Muscle of back (tissue), 3 donors: ENCODE measurements at regions not wholly inside any gene's neighbourhood (a gene's known extent, or its start where the extent isn't known, plus 50 kb on each side); places are given as distances from the start of the nearest gene placed in this dataset.

Experiments
- DNase-seq, 3 donors: peaks; one replicate each; pipeline versions ENCODE4 v3.0.0 to v3.0.0-alpha.2; 2013

- peak in 1 of 3 donors; percentile 84 for DNase-seq
Measured at GRCh38 chr2:217625557-217626169, 377.1 kb downstream of the TNS1 start.

- DNase-seq: no peak
Measured at GRCh38 chr2:217623281-217623912, 379.4 kb downstream of the TNS1 start.

GRCh38 chr2:217622205-217623060 is 380.4 kb downstream of the TNS1 start:
- peak; percentile 85 to 95 (median 87) for DNase-seq

GRCh38 chr2:217621391-217621801 is 381.4 kb downstream of the TNS1 start:
- peak in 1 of 3 donors; percentile 59 for DNase-seq

- DNase-seq: no peak
Measured at GRCh38 chr2:217618744-217619143, 384.1 kb downstream of the TNS1 start.

GRCh38 chr2:217617616-217618022 is 385.2 kb downstream of the TNS1 start:
- DNase-seq: peak in 1 of 3 donors; percentile 77

- DNase-seq: peak in 1 of 3 donors; percentile 56
Measured at GRCh38 chr2:217616936-217617335, 385.9 kb downstream of the TNS1 start.

- peak in 1 of 3 donors; percentile 57 for DNase-seq
Measured at GRCh38 chr2:217615171-217615570, 387.6 kb downstream of the TNS1 start.

- DNase-seq: no peak
Measured at GRCh38 chr2:217614498-217614897, 388.3 kb downstream of the TNS1 start.

- peak; percentile 69 to 91 (median 85) for DNase-seq
Measured at GRCh38 chr2:217614096-217614495, 388.7 kb downstream of the TNS1 start.

- DNase-seq: peak in 1 of 3 donors; percentile 33
Measured at GRCh38 chr2:217612920-217613319, 389.9 kb downstream of the TNS1 start.

- peak in 1 of 3 donors; percentile 53 for DNase-seq
Measured at GRCh38 chr2:217612211-217612610, 390.6 kb downstream of the TNS1 start.

- DNase-seq: no peak
Measured at GRCh38 chr2:217611626-217612127, 391.1 kb downstream of the TNS1 start.

GRCh38 chr2:217611056-217611455 is 391.7 kb downstream of the TNS1 start:
- DNase-seq: no peak

- no peak for DNase-seq
Measured at GRCh38 chr2:217610401-217610814, 392.4 kb downstream of the TNS1 start.

- no peak for DNase-seq
Measured at GRCh38 chr2:217609952-217610351, 392.8 kb downstream of the TNS1 start.

- DNase-seq: no peak
Measured at GRCh38 chr2:217606296-217606695, 396.5 kb downstream of the TNS1 start.

- DNase-seq: peak in 1 of 3 donors; percentile 35
Measured at GRCh38 chr2:217604527-217605194, 398.1 kb downstream of the TNS1 start.

GRCh38 chr2:217601601-217602000 is 401.2 kb downstream of the TNS1 start:
- DNase-seq: no peak

GRCh38 chr2:217599906-217600305 is 402.9 kb downstream of the TNS1 start:
- DNase-seq: no peak

GRCh38 chr2:217597681-217598080 is 405.1 kb downstream of the TNS1 start:
- DNase-seq: no peak

GRCh38 chr2:217597145-217597544 is 405.6 kb downstream of the TNS1 start:
- no peak for DNase-seq
